ENCODE measurements at regions not wholly inside any gene's neighbourhood (a gene's known extent, or its start where the extent isn't known, plus 50 kb on each side); places are given as distances from the start of the nearest gene placed in this dataset.

DNA sequence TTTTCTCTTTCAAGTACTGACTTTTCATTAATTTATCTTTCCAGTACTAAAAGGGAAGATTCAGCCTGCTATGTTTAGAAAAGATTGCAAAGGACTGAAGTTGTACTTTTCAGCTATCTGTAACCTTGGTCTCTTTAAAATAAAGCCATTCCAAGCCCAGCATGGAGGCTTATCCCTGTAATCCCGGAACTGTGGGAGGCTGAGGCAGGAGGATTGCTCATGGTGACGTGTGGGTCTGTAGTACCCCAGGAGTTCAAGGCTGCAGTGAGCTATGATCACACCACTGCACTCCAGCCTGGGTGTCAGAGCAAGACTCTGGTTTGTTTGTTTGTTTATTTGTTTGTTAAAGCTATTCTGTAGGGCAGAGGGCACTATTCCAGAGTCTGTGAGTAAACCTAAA lies 50.6 kb upstream of the TMEM170B start:
- no peaks in the 10 kb centered on the region for H3K36me3 ChIP-seq (ENCODE audit: control insufficient read depth, insufficient read depth, low read length)
- ChIA-PET POLR2A (no interaction called here), CTCF (interaction anchor here (0.5 kb wide), 1 partner anchor 514 kb away, joined by 3 read pairs; no protein-coding TSS in a partner anchor)
- TF ChIP-seq, protein P1, sequence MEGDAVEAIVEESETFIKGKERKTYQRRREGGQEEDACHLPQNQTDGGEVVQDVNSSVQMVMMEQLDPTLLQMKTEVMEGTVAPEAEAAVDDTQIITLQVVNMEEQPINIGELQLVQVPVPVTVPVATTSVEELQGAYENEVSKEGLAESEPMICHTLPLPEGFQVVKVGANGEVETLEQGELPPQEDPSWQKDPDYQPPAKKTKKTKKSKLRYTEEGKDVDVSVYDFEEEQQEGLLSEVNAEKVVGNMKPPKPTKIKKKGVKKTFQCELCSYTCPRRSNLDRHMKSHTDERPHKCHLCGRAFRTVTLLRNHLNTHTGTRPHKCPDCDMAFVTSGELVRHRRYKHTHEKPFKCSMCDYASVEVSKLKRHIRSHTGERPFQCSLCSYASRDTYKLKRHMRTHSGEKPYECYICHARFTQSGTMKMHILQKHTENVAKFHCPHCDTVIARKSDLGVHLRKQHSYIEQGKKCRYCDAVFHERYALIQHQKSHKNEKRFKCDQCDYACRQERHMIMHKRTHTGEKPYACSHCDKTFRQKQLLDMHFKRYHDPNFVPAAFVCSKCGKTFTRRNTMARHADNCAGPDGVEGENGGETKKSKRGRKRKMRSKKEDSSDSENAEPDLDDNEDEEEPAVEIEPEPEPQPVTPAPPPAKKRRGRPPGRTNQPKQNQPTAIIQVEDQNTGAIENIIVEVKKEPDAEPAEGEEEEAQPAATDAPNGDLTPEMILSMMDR (IDR thresholded peaks at IDR 0.05; ENCODE audit: insufficient read depth, low read depth, low read length): no peak
- no peak overlapping the region for H3K4me3 ChIP-seq (ENCODE audit: low read depth, low read length)
- H3K27me3 ChIP-seq (ENCODE audit: control insufficient read depth, insufficient read depth, low read length): no peaks in the 10 kb centered on the region
- no peak for DNase-seq (ENCODE audit: low read depth)

DNA sequence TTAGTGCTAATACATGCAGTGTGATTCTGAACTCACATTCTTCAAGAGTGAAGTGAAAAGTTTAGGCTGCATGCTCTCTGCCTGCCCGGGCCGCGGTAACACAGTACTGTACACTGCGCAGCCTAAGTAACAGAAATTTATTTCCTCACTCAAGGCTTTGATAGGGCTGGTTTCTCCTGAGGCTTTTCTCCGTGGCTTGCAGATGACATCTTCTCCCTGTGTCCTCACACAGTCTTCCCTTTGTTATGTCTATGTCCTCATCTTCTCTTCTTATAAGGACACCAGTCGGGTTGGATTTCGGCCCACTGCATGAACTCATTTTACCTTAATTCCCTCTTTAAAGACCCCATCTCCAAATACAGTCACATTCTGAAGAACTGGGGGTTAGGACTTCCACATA lies 51.1 kb upstream of the TMEM170B start:
- H3K36me3 ChIP-seq (ENCODE audit: control insufficient read depth, insufficient read depth, low read length): no peaks in the 10 kb centered on the region
- H3K4me3 ChIP-seq (ENCODE audit: low read depth, low read length): no peak overlapping the region
- DNase-seq (ENCODE audit: low read depth): no peak
- TF ChIP-seq, protein P1 (IDR thresholded peaks at IDR 0.05; ENCODE audit: insufficient read depth, low read depth, low read length): no peak
- ChIA-PET POLR2A (no interaction called here), CTCF (interaction anchor here (2.1 kb wide), 1 partner anchor 9 kb away, joined by 9 read pairs; no protein-coding TSS in a partner anchor)
- no peaks in the 10 kb centered on the region for H3K27me3 ChIP-seq (ENCODE audit: control insufficient read depth, insufficient read depth, low read length)

DNA sequence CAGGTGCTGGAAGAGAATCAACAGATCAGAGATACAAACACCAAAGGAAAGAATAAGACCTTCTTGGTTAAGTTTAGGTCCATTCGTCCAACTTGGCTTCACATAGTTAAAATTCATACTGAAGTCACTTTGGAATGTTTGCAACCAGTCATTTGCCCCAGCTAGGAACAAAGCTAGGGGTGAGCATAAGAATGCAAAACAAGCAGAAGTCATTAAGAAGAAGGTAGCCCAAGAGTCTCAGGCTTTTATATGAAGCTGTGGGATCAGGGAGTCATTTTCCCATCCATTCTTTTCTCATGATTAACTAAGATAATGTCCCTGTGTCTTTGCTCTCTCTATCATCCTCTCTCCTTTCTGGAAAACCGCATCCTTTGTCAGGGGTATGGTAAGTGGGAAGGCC lies 51.5 kb upstream of the TMEM170B start:
- ChIA-PET CTCF (interaction anchor here (2.1 kb wide), 1 partner anchor 10 kb away, joined by 9 read pairs; no protein-coding TSS in a partner anchor), POLR2A (no interaction called here)

DNA sequence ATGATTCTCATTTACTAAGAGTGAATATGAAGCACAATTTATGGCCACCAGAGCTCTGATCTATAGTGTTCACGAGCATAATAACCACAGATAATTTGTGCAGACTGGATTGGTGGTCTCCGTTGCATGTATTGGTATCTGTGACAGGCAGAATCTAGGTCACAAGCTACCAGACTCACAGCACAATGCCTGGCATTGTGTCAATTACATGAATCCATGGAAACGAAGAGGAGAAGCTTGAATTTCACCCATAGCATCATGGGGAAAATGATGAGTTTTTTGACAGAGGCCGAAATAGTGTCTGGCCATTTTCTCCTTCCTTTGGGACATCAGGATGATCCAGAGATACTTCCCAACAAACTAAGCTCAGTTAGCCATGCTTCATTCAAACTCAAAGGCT lies 52.3 kb upstream of the TMEM170B start:
- TF ChIP-seq, protein P1 (IDR thresholded peaks at IDR 0.05; ENCODE audit: insufficient read depth, low read depth, low read length): no peak
- POLR2A ChIA-PET: no interaction called here
- CTCF ChIA-PET: interaction anchor here (2.1 kb wide), 1 partner anchor 11 kb away, joined by 9 read pairs; no protein-coding TSS in a partner anchor
- Histone ChIP-seq H3K4me3 (ENCODE audit: low read depth, low read length) (no peak overlapping the region), H3K36me3 (ENCODE audit: control insufficient read depth, insufficient read depth, low read length) (no peaks in the 10 kb centered on the region), H3K27me3 (ENCODE audit: control insufficient read depth, insufficient read depth, low read length) (no peaks in the 10 kb centered on the region)
- no peak for DNase-seq (ENCODE audit: low read depth)

More for the DNA sequence above, 51.5 kb upstream of the TMEM170B start:
- no peak overlapping the region for H3K4me3 ChIP-seq (ENCODE audit: low read depth, low read length)
- no peaks in the 10 kb centered on the region for H3K36me3 ChIP-seq (ENCODE audit: control insufficient read depth, insufficient read depth, low read length)
- TF ChIP-seq, protein P1 (IDR thresholded peaks at IDR 0.05; ENCODE audit: insufficient read depth, low read depth, low read length): no peak
- no peaks in the 10 kb centered on the region for H3K27me3 ChIP-seq (ENCODE audit: control insufficient read depth, insufficient read depth, low read length)
- DNase-seq (ENCODE audit: low read depth): no peak

DNA sequence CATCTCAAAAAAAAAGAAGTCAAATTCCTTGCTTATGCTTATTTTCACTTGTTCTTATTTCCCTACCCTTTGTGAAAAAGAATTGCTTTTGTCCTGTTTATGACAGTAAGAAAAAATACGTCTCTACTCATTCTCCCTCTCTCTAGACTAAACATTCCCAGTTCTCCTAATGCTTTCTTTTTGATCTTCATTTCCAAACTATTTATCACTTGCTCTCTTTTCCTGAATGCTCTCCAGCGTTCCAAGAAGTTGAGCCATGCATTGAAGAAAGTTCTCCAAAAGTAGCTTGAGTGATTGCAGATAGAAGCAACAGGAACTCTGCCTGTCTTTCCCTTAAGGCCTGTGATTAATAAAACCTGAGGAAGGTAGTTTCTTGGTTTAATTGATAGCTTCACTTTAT lies 53.1 kb upstream of the TMEM170B start:
- POLR2A ChIA-PET: no interaction called here
- CTCF ChIA-PET: interaction anchor here (0.7 to 2.1 kb wide), 3 partner anchors 9 to 55 kb away, joined by 3 to 9 read pairs (median 3); no protein-coding TSS in a partner anchor
- TF ChIP-seq, protein P1 (IDR thresholded peaks at IDR 0.05; ENCODE audit: insufficient read depth, low read depth, low read length): no peak
- no peak for DNase-seq (ENCODE audit: low read depth)
- no peaks in the 10 kb centered on the region for H3K27me3 ChIP-seq (ENCODE audit: control insufficient read depth, insufficient read depth, low read length)
- no peaks in the 10 kb centered on the region for H3K36me3 ChIP-seq (ENCODE audit: control insufficient read depth, insufficient read depth, low read length)
- no peak overlapping the region for H3K4me3 ChIP-seq (ENCODE audit: low read depth, low read length)
